SU-DHL-6 (cell line): ENCODE measurements at regions not wholly inside any gene's neighbourhood (a gene's known extent, or its start where the extent isn't known, plus 50 kb on each side); places are given as distances from the start of the nearest gene placed in this dataset.

Experiments used
- H2AFZ ChIP-seq: fragments of 200-600 bp; sonication (generic); 2 replicates; pipeline ENCODE4 v1.6.1; 2014; ENCODE audit warnings: low read depth, mild to moderate bottlenecking, moderate library complexity, mixed read lengths, antibody characterized with exemption, low read length; ENCODE audit not compliant: severe bottlenecking
- H3F3A ChIP-seq: fragments of 200-600 bp; shearing (Covaris generic); 2 replicates; pipeline ENCODE4 v1.6.0; 2016; ENCODE audit warnings: antibody characterized with exemption, mild to moderate bottlenecking; ENCODE audit not compliant: insufficient read depth
- H3K27ac ChIP-seq: fragments of 200-600 bp; sonication (generic); 2 replicates; pipeline ENCODE4 v1.5.1; 2016; ENCODE audit warnings: low read depth, mild to moderate bottlenecking, low read length, moderate library complexity, mixed read lengths
- H3K27me3 ChIP-seq: fragments of 200-600 bp; sonication (generic), shearing (Covaris generic); 2 replicates; pipeline ENCODE4 v1.6.0; 2014; ENCODE audit warnings: mild to moderate bottlenecking, low read length
- H3K36me3 ChIP-seq: fragments of 200-600 bp; sonication (generic); 2 replicates; pipeline ENCODE4 v1.6.1; 2014; ENCODE audit warnings: mild to moderate bottlenecking, low read length, mixed read lengths
- H3K4me2 ChIP-seq: fragments of 300-600, 200-600 bp; shearing (Covaris generic), sonication (generic); 2 replicates; pipeline ENCODE4 v1.6.0; 2014; ENCODE audit warnings: low read length, low read depth, mild to moderate bottlenecking; ENCODE audit not compliant: poor library complexity, severe bottlenecking
- H3K4me3 ChIP-seq: fragments of 200-600 bp; sonication (generic); 2 replicates; pipeline ENCODE4 v1.5.1; 2014; ENCODE audit warnings: antibody characterized with exemption, low read length, mild to moderate bottlenecking, mixed read lengths; ENCODE audit not compliant: insufficient read depth, poor library complexity, severe bottlenecking
- H3K79me2 ChIP-seq: fragments of 200-600 bp; sonication (generic); 2 replicates; pipeline ENCODE4 v1.6.1; 2014; ENCODE audit warnings: mild to moderate bottlenecking, low read length, moderate library complexity; ENCODE audit not compliant: insufficient read depth
- H3K9ac ChIP-seq: fragments of 200-600 bp; sonication (generic); 2 replicates; pipeline ENCODE4 v1.7.0; 2014; ENCODE audit warnings: mild to moderate bottlenecking, low read length
- H3K9me2 ChIP-seq: fragments of 200-600 bp; sonication (generic); replicated peaks from 2 replicates; pipeline ENCODE4 v1.6.1; 2014; ENCODE audit warnings: low read length; ENCODE audit not compliant: insufficient read depth
- H3K9me3 ChIP-seq: fragments of 200-600 bp; sonication (generic); 2 replicates; pipeline ENCODE4 v1.6.1; 2014; ENCODE audit warnings: low read length, mixed read lengths; ENCODE audit not compliant: insufficient read depth
- H4K20me1 ChIP-seq: fragments of 200-600 bp; sonication (generic); 2 replicates; pipeline ENCODE4 v1.6.1; 2014; ENCODE audit warnings: low read depth, mild to moderate bottlenecking, antibody characterized with exemption, low read length, moderate library complexity, mixed read lengths
- CTCF ChIP-seq: fragments of 200-600 bp; sonication (generic); IDR thresholded peaks from one replicate; pipeline ENCODE4 v1.5.1; 2017; ENCODE audit warnings: antibody characterized with exemption, mild to moderate bottlenecking, low read length, moderate library complexity; ENCODE audit not compliant: insufficient read depth, poor library complexity, severe bottlenecking
- EZH2phosphoT487 ChIP-seq: fragments of 200-600 bp; sonication (generic), shearing (Covaris generic); conservative IDR thresholded peaks from 2 replicates; pipeline ENCODE4 v1.6.1; 2018; ENCODE audit warnings: mild to moderate bottlenecking, antibody characterized with exemption, low read length, moderate library complexity, mixed read lengths

- no peaks in the 10 kb centered on the region for H4K20me1 ChIP-seq
- H3K9ac ChIP-seq, result peak overlapping the region; percentile 61
- no peaks in the 10 kb centered on the region for H3K79me2 ChIP-seq
- no peaks in the 10 kb centered on the region for H3K9me3 ChIP-seq
- no peaks in the 10 kb centered on the region for H3F3A ChIP-seq
- TF ChIP-seq CTCF, result no peak
- no peak for TF ChIP-seq EZH2phosphoT487
- H3K4me2 ChIP-seq, result peak overlapping the region; percentile 56
- H3K36me3 ChIP-seq, result no peaks in the 10 kb centered on the region
- no peak overlapping the region for H3K27ac ChIP-seq
- H3K9me2 ChIP-seq, result no peaks in the 10 kb centered on the region
- H2AFZ ChIP-seq, result peak overlapping the region; percentile 73
- peak overlapping the region; percentile 48 for H3K4me3 ChIP-seq
- no peaks in the 10 kb centered on the region for H3K27me3 ChIP-seq
Measured at GRCh38 chr15:26082221-26083109, 219.3 kb upstream of the ATP10A start.

DNA sequence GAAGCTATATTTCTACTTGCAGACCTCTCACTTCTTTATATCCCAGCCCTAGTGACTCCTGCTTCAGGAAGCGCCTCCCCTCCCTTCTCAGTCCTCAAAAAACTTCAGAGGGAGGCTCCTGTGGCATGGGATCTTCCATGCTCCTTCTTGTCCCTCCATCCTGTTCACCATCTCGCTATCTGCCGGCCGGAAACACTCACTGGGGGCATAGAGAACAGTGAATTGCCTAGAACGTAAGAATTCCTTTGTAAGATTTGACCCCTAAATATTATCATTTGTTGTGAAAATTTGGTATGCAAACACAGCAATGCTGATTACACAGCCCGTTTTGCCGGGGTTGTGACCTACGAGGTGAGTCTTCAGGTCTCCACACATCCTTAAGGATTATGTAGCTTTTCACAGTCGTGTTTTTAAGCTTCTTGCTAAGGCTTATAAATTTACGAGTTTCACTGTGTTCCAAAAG is 218.7 kb upstream of the ATP10A start:
- TF ChIP-seq EZH2phosphoT487 (no peak), CTCF (no peak)
- Histone ChIP-seq H4K20me1 (no peaks in the 10 kb centered on the region), H3K27me3 (no peaks in the 10 kb centered on the region), H3K4me2 (peak overlapping the region; percentile 33), H3K4me3 (no peak overlapping the region), H2AFZ (no peak overlapping the region), H3K27ac (no peak overlapping the region), H3K36me3 (no peaks in the 10 kb centered on the region), H3K79me2 (no peaks in the 10 kb centered on the region), H3K9me2 (no peaks in the 10 kb centered on the region), H3K9me3 (no peaks in the 10 kb centered on the region), H3F3A (no peaks in the 10 kb centered on the region), H3K9ac (no peak overlapping the region)

DNA sequence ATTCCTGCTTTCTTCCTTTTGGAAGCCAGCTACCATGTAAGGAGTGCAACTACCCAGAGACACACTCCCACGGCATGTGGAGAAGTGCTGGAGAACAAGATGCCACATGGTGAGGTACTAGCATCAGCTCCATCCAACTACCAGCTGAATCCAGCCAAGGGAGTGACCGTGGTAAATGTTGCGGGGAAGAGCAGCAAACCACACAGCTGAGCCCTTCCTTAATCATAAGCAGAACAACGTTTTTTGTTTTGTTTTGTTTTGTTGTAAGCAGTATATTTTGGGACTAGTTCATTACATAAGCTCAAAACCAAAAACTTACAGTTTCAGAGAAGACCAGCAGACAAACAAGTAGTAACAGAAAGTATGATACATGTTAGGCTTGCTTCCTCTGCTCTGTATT is 212.6 kb upstream of the ATP10A start:
- Histone ChIP-seq H3K36me3 (no peaks in the 10 kb centered on the region), H3F3A (no peaks in the 10 kb centered on the region), H3K79me2 (no peaks in the 10 kb centered on the region), H3K9me2 (no peaks in the 10 kb centered on the region), H3K27ac (no peak overlapping the region), H3K9ac (no peak overlapping the region), H3K4me3 (no peak overlapping the region), H3K9me3 (no peaks in the 10 kb centered on the region), H2AFZ (no peak overlapping the region), H4K20me1 (no peaks in the 10 kb centered on the region), H3K4me2 (no peak overlapping the region), H3K27me3 (no peaks in the 10 kb centered on the region)
- no peak for TF ChIP-seq EZH2phosphoT487
- no peak for TF ChIP-seq CTCF
